HG02943 (cell line): ENCODE measurements at regions not wholly inside any gene's neighbourhood (a gene's known extent, or its start where the extent isn't known, plus 50 kb on each side); places are given as distances from the start of the nearest gene placed in this dataset.

Experiments used
- ATAC-seq: cut with Tn5 transposase; IDR thresholded peaks from one replicate; pipeline ENCODE4 v1.9.1; 2021; ENCODE audit warnings: mild to moderate bottlenecking, low read depth, moderate library complexity; ENCODE audit not compliant: unreplicated experiment

DNA sequence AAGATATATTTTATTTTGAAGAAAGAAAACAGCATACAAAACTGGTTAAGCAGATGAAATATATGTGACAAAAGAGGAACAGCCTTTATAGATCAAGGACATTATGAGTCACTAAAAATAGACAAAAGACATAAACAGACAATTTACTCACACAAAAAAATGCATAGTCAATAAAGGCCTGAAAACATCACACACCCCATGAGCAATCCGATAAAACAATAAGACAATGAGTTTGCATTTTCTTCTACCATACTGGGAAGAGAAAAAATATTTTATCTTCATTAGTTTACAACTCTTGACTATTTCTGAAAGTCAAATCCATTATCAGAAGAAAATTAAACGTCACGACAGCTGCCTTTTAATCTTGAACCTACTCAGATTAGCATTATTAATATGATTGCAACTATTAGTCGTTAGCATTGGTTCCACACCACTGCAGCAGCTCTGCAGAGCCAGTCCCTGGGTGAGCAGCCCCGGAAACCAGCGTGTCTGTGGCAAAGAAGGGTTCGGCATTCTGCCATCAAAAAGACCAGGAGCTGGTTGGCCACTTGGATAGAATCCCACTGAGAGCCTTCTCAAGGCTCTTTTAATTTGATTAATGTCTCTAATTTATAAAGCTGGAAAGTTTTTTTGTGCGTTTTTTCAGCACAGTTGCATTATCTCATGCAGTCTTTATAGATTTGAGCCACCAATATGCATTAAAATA, 305.4 kb upstream of the SHH start:
- ATAC-seq = no peak

DNA sequence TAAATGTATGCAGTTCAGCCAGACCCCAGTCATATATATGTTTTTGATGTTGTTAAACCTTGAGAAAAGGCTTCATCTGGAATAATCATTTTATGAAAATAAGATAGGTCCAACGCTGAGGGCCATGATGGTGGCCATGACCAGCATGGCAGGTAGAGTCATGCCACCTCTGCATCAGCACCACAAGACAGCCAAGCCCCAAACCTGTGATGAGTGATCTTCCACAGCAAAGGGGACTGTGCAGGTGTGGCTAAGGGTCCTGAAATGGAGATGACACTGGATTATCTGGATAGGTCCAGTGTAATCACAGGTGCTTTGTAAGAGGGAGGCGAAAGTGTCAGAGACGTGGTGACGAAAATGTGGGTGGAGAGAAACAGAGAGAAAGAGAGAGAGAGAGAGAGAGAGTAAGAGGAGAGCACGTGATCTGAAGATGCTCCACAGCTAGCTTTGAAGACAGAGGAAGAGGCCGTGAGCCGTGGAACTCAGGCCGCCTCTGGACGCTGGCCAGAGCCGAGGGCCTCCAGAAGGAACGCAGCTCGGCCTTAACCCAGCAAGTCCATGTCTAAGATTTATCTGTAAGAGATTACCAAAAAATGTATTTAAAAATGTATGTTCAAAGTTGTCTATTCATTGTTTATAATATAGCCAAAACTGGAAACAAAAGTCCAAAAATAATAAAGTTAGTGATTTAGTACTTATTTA, 304.4 kb upstream of the SHH start:
- no peak for ATAC-seq

DNA sequence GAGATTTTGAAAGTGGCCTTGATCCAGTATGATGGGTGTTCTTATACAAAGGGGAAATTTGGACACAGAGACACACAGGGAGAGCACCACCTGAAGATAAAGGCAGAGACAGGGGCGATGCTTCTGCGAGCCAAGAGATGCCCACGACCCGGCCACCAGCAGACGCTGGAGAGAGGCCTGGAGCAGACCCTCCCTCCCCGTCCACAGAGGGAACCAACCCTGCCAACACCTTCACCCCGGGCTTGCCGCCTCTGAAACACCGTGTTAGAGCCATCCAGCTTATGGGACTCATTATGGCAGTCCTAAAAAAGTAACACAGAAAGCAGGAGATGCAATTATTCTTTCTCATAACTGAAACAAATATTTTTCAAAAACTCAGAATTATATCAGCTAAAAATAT, 303.3 kb upstream of the SHH start:
- no peak for ATAC-seq

DNA sequence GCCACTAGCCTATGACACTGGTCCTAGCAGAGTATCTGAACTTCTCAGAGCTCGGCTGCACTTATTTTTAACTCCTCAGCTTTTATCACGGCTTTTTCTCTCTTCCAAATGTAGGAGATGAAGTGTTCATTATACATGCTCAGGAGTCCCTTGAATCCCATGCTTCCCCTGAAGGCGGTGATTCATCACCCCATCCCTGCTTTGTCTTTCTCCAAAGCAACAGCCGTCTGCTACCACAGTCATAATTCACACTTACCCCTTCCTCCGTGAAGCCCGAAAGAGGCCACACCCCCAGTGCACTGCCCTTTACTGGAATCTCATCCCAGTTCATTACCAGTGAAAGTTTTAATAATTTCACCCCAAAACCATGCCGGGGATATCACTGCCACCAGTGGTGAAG, 301.5 kb upstream of the SHH start:
- ATAC-seq = no peak

DNA sequence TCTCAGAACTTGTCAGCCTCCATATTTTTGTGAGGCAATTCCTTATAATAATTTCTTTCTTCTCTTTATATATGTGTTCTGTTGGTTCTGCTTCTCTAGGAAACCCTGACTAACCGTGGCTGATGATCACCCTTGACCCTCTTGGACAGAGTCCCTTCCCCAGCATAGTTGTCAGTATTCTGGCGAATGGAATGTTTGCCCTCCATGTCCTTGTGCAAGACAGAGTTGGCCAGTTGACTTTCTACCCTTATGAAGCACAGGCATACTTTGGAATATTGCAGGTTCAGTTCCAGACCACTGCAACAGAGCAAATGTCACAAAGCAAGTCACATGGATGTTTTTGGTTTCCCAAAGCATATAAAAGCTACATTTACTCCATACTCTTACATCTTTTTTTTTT, 297.7 kb upstream of the SHH start:
- ATAC-seq = no peak

GRCh38 chr7:156109076-156109475, 296.8 kb upstream of the SHH start:
- ATAC-seq = no peak

GRCh38 chr7:156107957-156108356, 295.7 kb upstream of the SHH start:
- no peak for ATAC-seq

GRCh38 chr7:156106107-156106426, 293.8 kb upstream of the SHH start:
- no peak for ATAC-seq

DNA sequence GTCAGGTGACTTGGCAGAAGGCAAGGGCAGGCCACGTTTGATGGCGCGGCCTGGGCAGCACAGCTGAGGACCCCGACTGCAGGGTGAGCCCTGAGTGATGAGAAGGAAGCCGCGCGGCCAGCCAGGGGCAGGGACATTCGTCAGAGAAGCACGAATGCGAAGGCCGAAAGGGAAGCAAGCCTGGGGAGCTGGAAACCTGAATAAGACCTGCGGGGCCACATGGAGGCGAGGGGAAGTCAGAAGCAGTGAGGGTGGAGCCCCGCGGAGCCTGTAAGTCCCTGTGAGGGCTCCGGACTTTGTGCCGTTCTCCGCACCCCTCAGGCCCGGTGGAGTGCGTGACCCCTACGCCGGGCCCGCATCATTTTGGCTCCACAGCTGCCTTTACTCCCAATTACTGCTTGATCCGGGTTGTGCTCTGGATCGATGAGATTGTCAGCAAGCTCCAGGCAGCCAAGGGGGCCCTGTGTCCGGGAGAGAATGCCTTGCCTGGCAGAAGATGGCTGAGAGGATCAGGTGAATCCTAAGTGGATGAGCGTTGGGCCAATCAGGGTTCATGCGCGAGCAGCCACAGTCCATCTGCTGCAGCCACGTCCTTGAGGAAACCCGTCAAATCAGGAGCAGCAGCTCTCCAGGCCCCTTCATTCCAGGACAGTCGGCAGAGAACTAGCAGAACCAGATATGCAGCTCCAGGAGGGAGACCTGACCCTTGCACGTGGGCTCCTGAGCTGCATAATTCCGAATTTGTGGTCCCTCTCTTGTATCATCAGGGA, 293.3 kb upstream of the SHH start:
- no peak for ATAC-seq

DNA sequence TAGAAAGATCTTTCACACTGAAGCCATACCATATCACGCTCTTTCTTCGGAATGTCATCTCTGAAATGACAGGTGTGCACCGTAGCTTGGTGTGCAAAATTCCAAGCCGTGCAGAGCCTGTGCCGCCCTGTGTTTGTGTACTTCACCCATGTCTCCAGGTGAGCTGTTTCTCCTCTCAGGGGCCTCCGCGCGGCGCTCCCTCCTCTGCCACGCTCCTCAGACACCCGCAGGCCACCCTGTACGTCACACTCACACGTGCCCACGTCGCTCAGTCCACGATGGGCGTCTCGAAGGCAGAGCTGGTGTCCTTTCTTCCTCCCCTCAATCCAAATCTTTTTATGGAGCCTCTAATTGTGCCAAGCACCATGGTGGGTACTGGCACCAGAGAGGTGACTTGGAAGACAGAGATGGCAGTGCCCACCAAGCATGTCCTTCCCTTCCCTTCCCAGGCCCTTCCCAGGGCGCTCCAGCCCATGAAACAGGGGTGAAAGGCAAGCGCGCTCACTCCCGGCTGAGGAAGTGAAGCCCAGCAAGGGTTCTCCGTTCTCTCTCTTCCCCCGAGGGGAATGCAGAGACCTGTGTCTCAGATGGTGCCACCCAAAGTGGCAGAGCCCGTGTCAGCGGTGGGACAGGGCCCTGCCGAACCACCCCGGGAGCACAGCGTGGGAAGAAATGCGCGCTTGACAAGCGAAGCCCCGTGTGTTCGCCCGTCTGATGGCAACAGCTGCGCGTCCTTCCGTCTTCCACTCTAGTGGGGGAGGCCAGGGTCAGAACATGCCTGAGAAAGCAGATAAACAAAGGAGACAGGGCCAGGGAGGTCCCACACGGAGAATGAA, 292.5 kb upstream of the SHH start:
- no peak for ATAC-seq

DNA sequence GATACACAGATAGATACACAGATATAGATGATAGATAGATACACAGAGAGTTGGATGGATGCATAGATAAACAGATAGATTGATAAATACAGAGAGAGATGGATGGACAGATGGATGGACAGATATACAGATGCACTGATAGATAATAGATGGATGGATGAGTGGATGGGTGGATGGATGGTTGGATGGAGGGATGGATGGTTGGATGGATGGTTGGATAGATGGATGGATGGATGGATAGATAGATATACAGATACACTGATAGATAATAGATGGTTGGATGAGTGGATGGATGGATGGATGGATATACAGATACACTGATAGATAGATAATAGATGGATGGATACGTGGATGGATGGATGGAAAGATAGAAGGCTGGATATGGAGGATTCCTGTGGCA, 290.0 kb upstream of the SHH start:
- ATAC-seq = no peak

DNA sequence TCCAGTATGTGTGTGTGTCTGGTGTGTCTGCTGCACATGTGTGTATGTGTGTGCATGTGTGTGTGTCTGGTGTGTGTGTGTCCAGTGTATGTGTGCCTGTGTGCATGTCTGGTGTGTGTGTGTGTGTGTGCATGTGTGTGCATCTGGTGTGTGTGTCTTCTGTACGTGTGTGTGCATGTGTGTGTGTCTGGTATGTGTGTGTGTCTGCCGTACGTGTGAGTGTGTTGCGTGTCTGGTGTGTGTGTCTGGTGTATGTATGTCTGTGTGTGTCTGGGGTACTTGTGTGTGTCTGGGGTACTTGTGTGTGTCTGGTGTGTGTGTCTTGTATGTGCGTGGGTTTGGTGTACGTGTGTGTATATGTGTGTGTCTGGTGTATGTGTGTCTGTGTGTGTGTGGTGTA, 289.1 kb upstream of the SHH start:
- no peak for ATAC-seq

DNA sequence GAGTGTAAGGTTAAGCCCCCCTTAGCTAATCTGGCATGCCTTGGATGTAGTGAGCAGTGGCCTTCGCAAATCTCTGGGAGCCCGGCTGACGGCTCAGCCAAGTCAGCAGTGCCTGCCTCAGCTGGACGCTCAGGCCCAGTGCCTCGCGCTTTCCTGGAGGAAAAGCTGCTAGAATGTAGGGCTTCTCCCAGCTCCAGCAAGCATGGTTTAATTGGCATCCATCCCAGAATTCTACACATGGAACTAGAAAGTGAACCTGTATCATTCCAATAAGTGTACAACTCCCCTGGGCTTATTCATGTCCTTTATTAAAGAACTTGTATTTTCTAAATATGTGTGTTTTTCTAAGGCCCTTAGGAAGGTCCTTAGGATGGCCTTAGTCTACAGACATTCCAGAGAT, 287.8 kb upstream of the SHH start:
- no peak for ATAC-seq

DNA sequence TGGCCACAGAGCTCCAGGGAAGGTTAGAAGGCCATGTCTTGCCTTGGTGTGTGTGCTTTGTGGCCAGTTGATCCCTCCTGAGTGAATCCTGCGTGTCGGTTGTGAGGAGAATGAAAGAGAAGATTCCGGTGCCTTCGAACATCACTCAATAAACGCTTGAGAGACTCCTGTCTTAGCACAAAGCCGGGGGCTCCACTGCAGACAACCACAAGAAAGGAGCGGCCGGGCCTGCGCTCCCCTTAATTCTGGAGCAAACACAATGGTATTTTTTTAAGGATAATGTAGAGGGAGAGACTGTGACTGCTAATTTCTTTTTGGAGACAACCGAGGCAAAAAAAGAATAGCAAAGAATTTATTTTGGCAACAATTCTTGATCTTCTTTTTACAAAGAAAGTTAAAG, 286.8 kb upstream of the SHH start:
- ATAC-seq = no peak

- ATAC-seq = no peak
Measured at GRCh38 chr7:156096771-156097538, 284.7 kb upstream of the SHH start.

DNA sequence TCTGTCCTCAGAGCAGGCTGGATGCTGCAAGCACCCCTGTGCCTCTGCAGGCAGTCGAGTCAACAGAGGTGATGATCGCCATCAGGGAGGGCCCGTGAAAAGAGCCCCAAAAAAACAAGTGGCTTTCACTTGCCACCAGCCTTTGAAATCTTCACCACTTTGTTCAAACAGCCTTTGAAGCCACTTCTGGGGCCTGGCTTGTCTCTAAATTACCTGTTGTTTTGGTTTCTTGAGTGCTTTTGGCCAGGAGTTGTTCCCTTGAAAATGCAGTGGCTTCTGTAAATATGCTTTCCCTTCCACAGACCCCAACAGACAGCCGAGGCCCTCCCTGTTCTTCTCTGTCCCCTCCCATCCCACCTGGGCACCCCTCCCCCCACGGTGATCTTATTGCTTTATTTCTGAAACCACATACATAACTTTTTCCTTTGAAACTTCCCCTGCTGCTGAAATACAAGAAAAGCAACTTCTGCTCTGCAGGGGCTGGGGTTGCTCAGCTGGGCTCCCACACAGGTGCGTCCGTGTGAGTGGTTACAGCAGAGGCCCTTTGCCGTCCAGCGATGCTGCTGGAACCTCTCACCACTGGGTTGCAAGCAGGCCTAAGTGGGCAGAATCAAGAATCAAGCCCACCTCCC, 283.8 kb upstream of the SHH start:
- no peak for ATAC-seq

DNA sequence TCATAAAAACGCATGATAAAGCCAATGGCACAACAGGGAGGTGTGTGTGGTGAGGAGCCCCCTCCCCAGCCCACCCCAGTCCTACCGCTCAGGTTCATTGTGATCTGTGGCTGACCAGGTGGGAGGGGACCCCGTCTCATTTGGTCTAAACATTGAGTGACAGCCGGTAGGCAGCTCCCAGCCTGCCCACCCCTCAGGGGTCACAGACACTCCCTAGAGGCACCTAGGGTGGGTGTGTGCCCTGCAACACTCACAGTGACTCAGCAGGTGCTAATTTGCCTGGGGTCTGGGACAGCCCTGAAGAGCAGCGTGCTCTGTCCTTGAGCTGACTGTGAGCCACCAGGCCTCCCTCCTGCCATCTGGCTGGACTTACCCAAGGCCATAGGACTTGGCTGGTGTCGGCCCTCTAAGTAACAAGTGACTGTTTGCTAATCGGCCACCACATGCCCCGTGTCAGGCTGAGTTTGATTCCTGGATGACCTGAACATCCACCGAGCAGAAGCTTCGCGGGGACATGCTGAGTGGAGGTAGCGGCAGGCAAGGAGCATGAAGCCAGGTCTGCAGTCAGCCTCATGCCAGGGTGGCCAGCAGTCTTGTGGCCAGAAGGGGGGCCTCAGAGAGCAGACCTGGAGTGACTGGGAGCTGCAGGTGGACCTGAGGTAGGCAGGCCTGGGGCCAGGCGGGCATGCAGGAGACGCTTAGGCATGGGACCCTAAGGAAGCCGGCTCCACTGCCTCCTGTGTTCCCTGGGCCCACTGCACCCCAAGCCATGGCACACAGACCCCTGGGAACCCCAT, 282.3 kb upstream of the SHH start:
- no peak for ATAC-seq

- no peak for ATAC-seq
Measured at GRCh38 chr7:156092307-156092706, 280.0 kb upstream of the SHH start.

- no peak for ATAC-seq
Measured at GRCh38 chr7:156091519-156092080, 279.3 kb upstream of the SHH start.
